ENCODE measurements at regions not wholly inside any gene's neighbourhood (a gene's known extent, or its start where the extent isn't known, plus 50 kb on each side); places are given as distances from the start of the nearest gene placed in this dataset.

DNA sequence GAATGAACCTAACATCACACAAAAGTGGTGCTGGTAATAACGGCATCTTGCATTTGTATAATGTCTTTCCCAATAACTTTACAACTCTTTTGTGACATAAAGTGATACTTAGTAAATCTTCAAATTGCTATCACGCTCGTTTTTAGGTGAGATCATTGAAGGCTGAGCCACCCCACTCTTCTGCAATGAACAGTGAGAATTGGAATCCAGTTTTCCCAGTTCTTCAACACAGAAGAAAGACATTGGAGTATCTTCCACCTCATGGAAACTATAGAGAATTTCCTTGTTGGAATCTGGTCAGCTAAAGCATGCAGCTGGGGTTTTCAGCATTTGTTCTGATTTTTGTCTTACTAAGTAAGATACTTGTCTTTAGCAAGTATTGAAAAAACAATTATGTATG, 59.9 kb upstream of the NRIP1 start:
- no peak for ATAC-seq
- Mint-ChIP-seq H3K27ac (no peak overlapping the region), H3K4me3 (no peak overlapping the region), H3K27me3 (ENCODE audit: insufficient read depth, low read depth, poor library complexity) (peaks cover 4% of the 10 kb centered on the region), H3K9me3 (no peaks in the 10 kb centered on the region), H3K4me1 (peaks cover 29% of the 10 kb centered on the region), H3K36me3 (ENCODE audit: low read depth) (no peaks in the 10 kb centered on the region)
- Histone ChIP-seq H3K4me1 (ENCODE audit: insufficient read depth) (peaks cover 27% of the 10 kb centered on the region), H3K9me2 (ENCODE audit: insufficient read depth) (no peaks in the 10 kb centered on the region; the same call in none of the 2 replicates), H3K4me2 (no peak overlapping the region), H3K4me3 (no peak overlapping the region), H2AFZ (no peak overlapping the region), H3K36me3 (ENCODE audit: insufficient read depth) (no peaks in the 10 kb centered on the region), H3K79me2 (replicated peaks; ENCODE audit: insufficient read depth) (no peaks in the 10 kb centered on the region), H3K27me3 (ENCODE audit: insufficient read depth) (no peaks in the 10 kb centered on the region), H3F3A (replicated peaks; ENCODE audit: low read depth) (no peaks in the 10 kb centered on the region), H3K27ac (ENCODE audit: low read depth) (no peak overlapping the region), H4K20me1 (replicated peaks; ENCODE audit: insufficient read depth) (no peaks in the 10 kb centered on the region)
- no peak for DNase-seq (ENCODE audit: low spot score)
- TF ChIP-seq EZH2 (IDR thresholded peaks at IDR 0.05; ENCODE audit: low read depth, unreplicated experiment) (no peak), STAT1 (IDR thresholded peaks at IDR 0.05; ENCODE audit: unreplicated experiment) (no peak), EZH2phosphoT487 (IDR thresholded peaks at IDR 0.05; ENCODE audit: unreplicated experiment) (no peak), CREB1 (CRISPR knock-in tag; IDR thresholded peaks at IDR 0.05; ENCODE audit: low read depth) (no peak), ZNF331 (CRISPR knock-in tag; IDR thresholded peaks at IDR 0.05; ENCODE audit: low read depth) (no peak)
- TF ChIP-seq, protein P1, sequence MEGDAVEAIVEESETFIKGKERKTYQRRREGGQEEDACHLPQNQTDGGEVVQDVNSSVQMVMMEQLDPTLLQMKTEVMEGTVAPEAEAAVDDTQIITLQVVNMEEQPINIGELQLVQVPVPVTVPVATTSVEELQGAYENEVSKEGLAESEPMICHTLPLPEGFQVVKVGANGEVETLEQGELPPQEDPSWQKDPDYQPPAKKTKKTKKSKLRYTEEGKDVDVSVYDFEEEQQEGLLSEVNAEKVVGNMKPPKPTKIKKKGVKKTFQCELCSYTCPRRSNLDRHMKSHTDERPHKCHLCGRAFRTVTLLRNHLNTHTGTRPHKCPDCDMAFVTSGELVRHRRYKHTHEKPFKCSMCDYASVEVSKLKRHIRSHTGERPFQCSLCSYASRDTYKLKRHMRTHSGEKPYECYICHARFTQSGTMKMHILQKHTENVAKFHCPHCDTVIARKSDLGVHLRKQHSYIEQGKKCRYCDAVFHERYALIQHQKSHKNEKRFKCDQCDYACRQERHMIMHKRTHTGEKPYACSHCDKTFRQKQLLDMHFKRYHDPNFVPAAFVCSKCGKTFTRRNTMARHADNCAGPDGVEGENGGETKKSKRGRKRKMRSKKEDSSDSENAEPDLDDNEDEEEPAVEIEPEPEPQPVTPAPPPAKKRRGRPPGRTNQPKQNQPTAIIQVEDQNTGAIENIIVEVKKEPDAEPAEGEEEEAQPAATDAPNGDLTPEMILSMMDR (conservative IDR thresholded peaks at IDR 0.05; ENCODE audit: low read depth in 2 of 2): no peak

- Histone ChIP-seq H4K20me1 (replicated peaks; ENCODE audit: insufficient read depth) (no peaks in the 10 kb centered on the region), H3K79me2 (replicated peaks; ENCODE audit: insufficient read depth) (no peaks in the 10 kb centered on the region), H3K4me3 (no peak overlapping the region), H3K4me1 (ENCODE audit: insufficient read depth) (peaks cover 17% of the 10 kb centered on the region), H3K27ac (ENCODE audit: low read depth) (no peak overlapping the region), H3K9me2 (ENCODE audit: insufficient read depth) (no peaks in the 10 kb centered on the region; the same call in none of the 2 replicates), H3F3A (replicated peaks; ENCODE audit: low read depth) (no peaks in the 10 kb centered on the region), H3K27me3 (ENCODE audit: insufficient read depth) (no peaks in the 10 kb centered on the region), H2AFZ (no peak overlapping the region), H3K36me3 (ENCODE audit: insufficient read depth) (no peaks in the 10 kb centered on the region), H3K4me2 (no peak overlapping the region)
- Mint-ChIP-seq H3K4me1 (peaks cover 21% of the 10 kb centered on the region), H3K9me3 (no peaks in the 10 kb centered on the region), H3K4me3 (no peak overlapping the region), H3K27me3 (ENCODE audit: insufficient read depth, low read depth, poor library complexity) (no peaks in the 10 kb centered on the region), H3K27ac (no peak overlapping the region), H3K36me3 (ENCODE audit: low read depth) (no peaks in the 10 kb centered on the region)
- DNase-seq (ENCODE audit: low spot score) (no peak), ATAC-seq (no peak)
- TF ChIP-seq, protein P2, sequence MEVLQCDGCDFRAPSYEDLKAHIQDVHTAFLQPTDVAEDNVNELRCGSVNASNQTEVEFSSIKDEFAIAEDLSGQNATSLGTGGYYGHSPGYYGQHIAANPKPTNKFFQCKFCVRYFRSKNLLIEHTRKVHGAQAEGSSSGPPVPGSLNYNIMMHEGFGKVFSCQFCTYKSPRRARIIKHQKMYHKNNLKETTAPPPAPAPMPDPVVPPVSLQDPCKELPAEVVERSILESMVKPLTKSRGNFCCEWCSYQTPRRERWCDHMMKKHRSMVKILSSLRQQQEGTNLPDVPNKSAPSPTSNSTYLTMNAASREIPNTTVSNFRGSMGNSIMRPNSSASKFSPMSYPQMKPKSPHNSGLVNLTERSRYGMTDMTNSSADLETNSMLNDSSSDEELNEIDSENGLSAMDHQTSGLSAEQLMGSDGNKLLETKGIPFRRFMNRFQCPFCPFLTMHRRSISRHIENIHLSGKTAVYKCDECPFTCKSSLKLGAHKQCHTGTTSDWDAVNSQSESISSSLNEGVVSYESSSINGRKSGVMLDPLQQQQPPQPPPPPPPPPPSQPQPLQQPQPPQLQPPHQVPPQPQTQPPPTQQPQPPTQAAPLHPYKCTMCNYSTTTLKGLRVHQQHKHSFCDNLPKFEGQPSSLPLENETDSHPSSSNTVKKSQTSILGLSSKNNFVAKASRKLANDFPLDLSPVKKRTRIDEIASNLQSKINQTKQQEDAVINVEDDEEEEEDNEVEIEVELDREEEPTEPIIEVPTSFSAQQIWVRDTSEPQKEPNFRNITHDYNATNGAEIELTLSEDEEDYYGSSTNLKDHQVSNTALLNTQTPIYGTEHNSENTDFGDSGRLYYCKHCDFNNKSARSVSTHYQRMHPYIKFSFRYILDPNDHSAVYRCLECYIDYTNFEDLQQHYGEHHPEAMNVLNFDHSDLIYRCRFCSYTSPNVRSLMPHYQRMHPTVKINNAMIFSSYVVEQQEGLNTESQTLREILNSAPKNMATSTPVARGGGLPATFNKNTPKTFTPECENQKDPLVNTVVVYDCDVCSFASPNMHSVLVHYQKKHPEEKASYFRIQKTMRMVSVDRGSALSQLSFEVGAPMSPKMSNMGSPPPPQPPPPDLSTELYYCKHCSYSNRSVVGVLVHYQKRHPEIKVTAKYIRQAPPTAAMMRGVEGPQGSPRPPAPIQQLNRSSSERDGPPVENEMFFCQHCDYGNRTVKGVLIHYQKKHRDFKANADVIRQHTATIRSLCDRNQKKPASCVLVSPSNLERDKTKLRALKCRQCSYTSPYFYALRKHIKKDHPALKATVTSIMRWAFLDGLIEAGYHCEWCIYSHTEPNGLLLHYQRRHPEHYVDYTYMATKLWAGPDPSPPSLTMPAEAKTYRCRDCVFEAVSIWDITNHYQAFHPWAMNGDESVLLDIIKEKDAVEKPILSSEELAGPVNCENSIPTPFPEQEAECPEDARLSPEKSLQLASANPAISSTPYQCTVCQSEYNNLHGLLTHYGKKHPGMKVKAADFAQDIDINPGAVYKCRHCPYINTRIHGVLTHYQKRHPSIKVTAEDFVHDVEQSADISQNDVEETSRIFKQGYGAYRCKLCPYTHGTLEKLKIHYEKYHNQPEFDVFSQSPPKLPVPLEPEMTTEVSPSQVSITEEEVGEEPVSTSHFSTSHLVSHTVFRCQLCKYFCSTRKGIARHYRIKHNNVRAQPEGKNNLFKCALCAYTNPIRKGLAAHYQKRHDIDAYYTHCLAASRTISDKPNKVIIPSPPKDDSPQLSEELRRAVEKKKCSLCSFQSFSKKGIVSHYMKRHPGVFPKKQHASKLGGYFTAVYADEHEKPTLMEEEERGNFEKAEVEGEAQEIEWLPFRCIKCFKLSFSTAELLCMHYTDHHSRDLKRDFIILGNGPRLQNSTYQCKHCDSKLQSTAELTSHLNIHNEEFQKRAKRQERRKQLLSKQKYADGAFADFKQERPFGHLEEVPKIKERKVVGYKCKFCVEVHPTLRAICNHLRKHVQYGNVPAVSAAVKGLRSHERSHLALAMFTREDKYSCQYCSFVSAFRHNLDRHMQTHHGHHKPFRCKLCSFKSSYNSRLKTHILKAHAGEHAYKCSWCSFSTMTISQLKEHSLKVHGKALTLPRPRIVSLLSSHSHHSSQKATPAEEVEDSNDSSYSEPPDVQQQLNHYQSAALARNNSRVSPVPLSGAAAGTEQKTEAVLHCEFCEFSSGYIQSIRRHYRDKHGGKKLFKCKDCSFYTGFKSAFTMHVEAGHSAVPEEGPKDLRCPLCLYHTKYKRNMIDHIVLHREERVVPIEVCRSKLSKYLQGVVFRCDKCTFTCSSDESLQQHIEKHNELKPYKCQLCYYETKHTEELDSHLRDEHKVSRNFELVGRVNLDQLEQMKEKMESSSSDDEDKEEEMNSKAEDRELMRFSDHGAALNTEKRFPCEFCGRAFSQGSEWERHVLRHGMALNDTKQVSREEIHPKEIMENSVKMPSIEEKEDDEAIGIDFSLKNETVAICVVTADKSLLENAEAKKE (CRISPR knock-in tag; IDR thresholded peaks at IDR 0.05): no peak
- TF ChIP-seq, protein P1 (conservative IDR thresholded peaks at IDR 0.05; ENCODE audit: low read depth in 2 of 2): no peak
- no peak for TF ChIP-seq EZH2phosphoT487 (IDR thresholded peaks at IDR 0.05; ENCODE audit: unreplicated experiment)
- no peak for TF ChIP-seq ZNF331 (CRISPR knock-in tag; IDR thresholded peaks at IDR 0.05; ENCODE audit: low read depth)
- TF ChIP-seq CREB1 (CRISPR knock-in tag; IDR thresholded peaks at IDR 0.05; ENCODE audit: low read depth): no peak
- no peak for TF ChIP-seq ZNF114 (CRISPR knock-in tag; IDR thresholded peaks at IDR 0.05)
- no peak for TF ChIP-seq NANOG (IDR thresholded peaks at IDR 0.05; ENCODE audit: borderline replicate concordance)
- TF ChIP-seq STAT1 (IDR thresholded peaks at IDR 0.05; ENCODE audit: unreplicated experiment): no peak
- no peak for TF ChIP-seq JUNB (IDR thresholded peaks at IDR 0.05; ENCODE audit: unreplicated experiment)
- no peak for TF ChIP-seq POLR2AphosphoS5 (IDR thresholded peaks at IDR 0.05; ENCODE audit: low read depth)
Measured at GRCh38 chr21:15126948-15127347, 62.1 kb upstream of the NRIP1 start.

Measured in GM23338 (cell line).